Activated T-helper 1 cell treated with anti-CD3 and anti-CD28 coated beads, Interleukin-12 subunit alpha, Interleukin-12 subunit beta, Interleukin-2, Interleukin-4 antibody, amounts not matched to agents 30 ng/mL and 10 ng/mL and 1 ng/mL, durations not matched to agents 14 hours and 24 hours and 36 hours (primary cell): ENCODE measurements at regions not wholly inside any gene's neighbourhood (a gene's known extent, or its start where the extent isn't known, plus 50 kb on each side); places are given as distances from the start of the nearest gene placed in this dataset.
A peak's percentile ranks its signal among the peaks of the same experiment; 100 is the strongest.

Source experiments
- DNase-seq: peaks from one replicate; pipeline ENCODE4 v3.0.0; 2021; ENCODE audit warnings: low spot score
- H3K27ac Mint-ChIP-seq: one replicate; pipeline ENCODE4 v1.8.0; 2021; ENCODE audit warnings: mild to moderate bottlenecking, mixed read lengths
- H3K27me3 Mint-ChIP-seq: one replicate; pipeline ENCODE4 v1.8.0; 2022; ENCODE audit warnings: mild to moderate bottlenecking, moderate library complexity, mixed read lengths; ENCODE audit not compliant: insufficient read depth
- H3K36me3 Mint-ChIP-seq: one replicate; pipeline ENCODE4 v1.8.0; 2021; ENCODE audit warnings: low read depth, mixed read lengths
- H3K4me1 Mint-ChIP-seq: one replicate; pipeline ENCODE4 v1.8.0; 2021; ENCODE audit warnings: low read depth, mixed read lengths
- H3K4me3 Mint-ChIP-seq: one replicate; pipeline ENCODE4 v1.8.0; 2021; ENCODE audit warnings: mild to moderate bottlenecking, moderate library complexity, mixed read lengths
- H3K9me3 Mint-ChIP-seq: one replicate; pipeline ENCODE4 v1.8.0; 2021; ENCODE audit warnings: mixed read lengths
- intact Hi-C: fragments of 100-400 bp; cut with micrococcal nuclease; formaldehyde crosslinking; loops from one replicate; pipeline ENCODE4 v1.15.1; 2024

DNA sequence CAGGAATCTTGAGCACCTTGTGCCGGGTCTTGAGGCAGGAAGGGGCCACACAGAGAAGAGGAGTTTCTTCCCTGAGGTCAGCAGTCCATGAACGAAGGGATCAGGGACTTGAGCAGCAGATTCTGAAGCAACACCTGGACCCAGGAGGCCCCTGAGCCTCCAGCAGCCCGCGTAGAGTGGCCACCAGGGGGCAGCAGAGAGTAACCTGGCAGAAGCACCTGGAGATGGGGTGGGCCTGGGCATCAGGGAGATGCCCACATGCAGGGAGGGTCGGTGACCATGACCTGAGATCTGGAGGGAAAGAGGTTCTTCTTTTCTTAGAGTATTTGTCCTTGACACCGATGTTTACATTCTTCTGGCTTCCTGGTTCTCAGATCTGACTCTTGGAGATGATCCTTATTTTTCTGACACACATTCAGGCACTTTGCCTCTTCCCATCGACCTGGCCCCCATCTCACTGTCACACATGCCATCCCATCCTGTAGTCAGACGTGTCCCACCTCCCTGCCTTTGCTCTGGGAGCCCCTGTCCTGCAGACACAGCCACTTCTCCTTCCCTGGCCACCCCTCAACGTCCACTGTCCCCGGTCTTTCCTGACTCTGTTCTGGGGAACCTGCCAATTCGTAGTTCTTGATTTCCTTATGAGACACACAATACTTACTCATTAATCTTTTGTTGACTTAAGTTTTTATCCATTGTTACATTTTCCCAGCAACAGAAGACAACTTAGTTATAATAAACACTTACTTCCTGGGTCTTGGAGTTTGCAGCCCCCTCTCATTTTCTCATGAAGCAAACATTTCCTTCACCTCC is 66.5 kb downstream of the GGTLC2 start:
- Mint-ChIP-seq H3K27me3 (peaks cover 11% of the 10 kb centered on the region), H3K27ac (no peak overlapping the region), H3K36me3 (no peaks in the 10 kb centered on the region), H3K4me1 (no peaks in the 10 kb centered on the region), H3K9me3 (no peaks in the 10 kb centered on the region), H3K4me3 (no peak overlapping the region)
- DNase-seq, result peak; percentile 56
- intact Hi-C loops, result loop anchor here (1.0 kb wide), 1 partner anchor 37 kb away; no protein-coding TSS in a partner anchor

DNA sequence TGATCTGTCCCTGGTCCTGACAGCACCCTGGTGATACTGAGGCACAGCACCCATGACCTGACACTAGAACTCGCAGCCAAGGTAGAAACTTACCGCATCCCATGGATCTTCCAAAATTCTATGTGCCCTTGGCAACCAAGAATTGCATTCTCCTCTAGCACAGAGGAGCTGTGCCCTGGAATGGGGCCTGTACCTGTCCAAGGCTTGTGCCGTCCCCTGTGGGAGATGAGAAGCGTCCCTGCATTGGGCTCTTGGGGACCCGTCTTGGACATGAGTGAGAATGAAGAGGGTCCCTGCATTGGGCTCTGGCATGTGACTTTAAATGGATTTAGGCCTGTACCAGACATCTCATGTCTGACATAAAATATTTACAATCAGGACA is 67.1 kb downstream of the GGTLC2 start:
- H3K27me3 Mint-ChIP-seq, result peaks cover 13% of the 10 kb centered on the region
- H3K4me1 Mint-ChIP-seq, result no peaks in the 10 kb centered on the region
- H3K4me3 Mint-ChIP-seq, result no peak overlapping the region
- intact Hi-C loops, result no loop called here
- DNase-seq, result no peak
- H3K9me3 Mint-ChIP-seq, result no peaks in the 10 kb centered on the region
- no peak overlapping the region for H3K27ac Mint-ChIP-seq
- H3K36me3 Mint-ChIP-seq, result no peaks in the 10 kb centered on the region

DNA sequence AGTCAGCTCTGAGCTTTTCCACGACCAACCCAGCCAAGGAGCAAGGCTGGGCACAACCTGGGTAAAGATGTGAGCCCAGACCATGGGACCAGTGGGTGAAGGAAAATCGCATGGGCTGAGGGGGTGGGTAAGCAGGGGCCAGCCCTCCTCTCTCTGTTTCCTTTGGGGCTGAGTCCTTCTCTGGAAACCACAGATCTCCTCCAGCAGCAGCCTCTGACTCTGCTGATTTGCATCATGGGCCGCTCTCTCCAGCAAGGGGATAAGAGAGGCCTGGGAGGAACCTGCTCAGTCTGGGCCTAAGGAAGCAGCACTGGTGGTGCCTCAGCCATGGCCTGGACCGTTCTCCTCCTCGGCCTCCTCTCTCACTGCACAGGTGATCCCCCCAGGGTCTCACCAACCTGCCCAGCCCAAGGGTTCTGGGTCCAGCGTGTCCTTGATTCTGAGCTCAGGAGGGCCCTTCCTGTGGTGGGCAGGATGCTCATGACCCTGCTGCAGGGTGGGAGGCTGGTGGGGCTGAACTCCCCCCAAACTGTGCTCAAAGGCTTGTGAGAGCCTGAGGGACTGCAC is 67.8 kb downstream of the GGTLC2 start:
- Mint-ChIP-seq H3K9me3 (no peaks in the 10 kb centered on the region), H3K27me3 (peaks cover 12% of the 10 kb centered on the region), H3K27ac (no peak overlapping the region), H3K4me3 (no peak overlapping the region), H3K4me1 (no peaks in the 10 kb centered on the region), H3K36me3 (no peaks in the 10 kb centered on the region)
- intact Hi-C loops, result no loop called here
- DNase-seq, result no peak

DNA sequence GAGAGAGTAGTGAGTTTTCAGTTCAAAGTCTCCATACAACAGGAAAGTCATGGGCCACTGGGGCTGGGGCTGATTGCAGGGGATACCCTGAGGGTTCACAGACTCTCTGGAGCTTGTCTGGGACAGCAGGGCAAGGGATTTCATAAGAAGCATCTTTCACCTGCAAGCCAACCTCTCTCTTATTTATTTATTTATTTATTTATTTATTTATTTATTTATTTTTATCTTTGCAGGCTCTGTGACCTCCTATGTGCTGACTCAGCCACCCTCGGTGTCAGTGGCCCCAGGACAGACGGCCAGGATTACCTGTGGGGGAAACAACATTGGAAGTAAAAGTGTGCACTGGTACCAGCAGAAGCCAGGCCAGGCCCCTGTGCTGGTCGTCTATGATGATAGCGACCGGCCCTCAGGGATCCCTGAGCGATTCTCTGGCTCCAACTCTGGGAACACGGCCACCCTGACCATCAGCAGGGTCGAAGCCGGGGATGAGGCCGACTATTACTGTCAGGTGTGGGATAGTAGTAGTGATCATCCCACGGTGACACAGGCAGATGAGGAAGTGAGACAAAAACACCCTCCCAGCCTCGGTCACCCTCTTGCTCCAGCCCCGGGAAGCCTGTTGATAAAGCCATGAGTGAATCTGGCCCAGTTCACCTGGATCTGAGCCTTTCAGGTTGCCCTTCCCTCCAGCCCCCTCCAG is 68.4 kb downstream of the GGTLC2 start:
- intact Hi-C loops, result no loop called here
- Mint-ChIP-seq H3K9me3 (no peaks in the 10 kb centered on the region), H3K27ac (no peak overlapping the region), H3K4me1 (peaks cover 3% of the 10 kb centered on the region), H3K36me3 (no peaks in the 10 kb centered on the region), H3K27me3 (peaks cover 12% of the 10 kb centered on the region), H3K4me3 (no peak overlapping the region)
- DNase-seq, result no peak

DNA sequence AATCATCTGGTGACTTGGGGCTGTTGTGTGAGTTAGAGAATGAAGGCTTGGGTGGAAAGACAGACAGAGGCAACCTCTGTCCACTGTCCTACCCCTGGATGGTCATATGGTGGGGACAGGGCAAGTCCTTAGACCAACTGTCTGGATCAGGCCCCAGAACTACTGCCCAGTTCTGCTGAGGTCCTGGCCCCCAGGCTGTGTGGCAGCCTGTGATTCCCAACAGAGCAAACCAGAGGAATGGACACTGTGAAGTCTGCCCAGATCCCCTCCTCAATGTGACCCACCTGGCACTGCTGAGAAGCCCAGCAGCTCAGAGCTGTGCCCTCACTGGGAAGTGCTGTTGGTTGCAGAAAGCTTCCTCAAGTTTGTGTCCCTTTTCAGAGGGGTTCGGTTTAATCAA is 69.0 kb downstream of the GGTLC2 start:
- DNase-seq, result no peak
- H3K9me3 Mint-ChIP-seq, result no peaks in the 10 kb centered on the region
- intact Hi-C loops, result no loop called here
- H3K36me3 Mint-ChIP-seq, result no peaks in the 10 kb centered on the region
- peaks cover 4% of the 10 kb centered on the region for H3K4me1 Mint-ChIP-seq
- no peak overlapping the region for H3K4me3 Mint-ChIP-seq
- peaks cover 14% of the 10 kb centered on the region for H3K27me3 Mint-ChIP-seq
- H3K27ac Mint-ChIP-seq, result no peak overlapping the region

DNA sequence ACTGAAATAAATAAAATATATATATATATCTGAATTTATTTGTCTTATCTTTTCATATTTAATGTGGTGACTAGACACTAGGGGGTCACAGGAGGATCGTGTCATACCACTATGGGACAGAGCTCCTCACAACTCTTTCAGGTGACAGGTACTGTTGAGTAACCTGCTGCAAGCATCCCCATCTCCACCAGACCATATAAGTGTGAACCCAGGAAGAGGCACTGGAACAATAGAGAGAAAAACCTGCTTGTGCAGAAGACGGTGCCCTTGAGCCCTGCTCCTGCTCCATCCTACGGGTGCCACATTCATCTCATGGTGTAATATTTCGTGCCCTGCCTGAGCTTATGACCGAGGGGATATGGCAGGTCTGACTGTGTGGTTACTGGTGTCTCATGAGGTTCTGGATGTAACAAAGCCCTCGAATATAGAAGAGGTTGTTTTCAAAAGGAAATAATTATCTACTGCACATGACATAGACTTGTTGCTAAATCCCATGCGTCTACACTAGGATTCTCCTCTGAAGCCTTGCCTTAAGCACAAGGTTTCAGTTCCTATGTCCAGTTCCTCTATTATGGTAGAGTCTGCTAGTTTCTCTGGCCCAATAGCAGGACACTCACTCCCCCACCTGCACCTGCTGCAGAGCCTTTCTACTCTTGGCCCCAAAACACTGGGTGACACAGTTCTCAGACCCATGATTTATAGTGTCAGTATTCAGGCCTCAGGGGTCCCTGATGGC is 70.4 kb downstream of the GGTLC2 start:
- Mint-ChIP-seq H3K4me3 (no peak overlapping the region), H3K27me3 (peaks cover 14% of the 10 kb centered on the region), H3K36me3 (no peaks in the 10 kb centered on the region), H3K4me1 (peaks cover 4% of the 10 kb centered on the region), H3K27ac (no peak overlapping the region), H3K9me3 (no peaks in the 10 kb centered on the region)
- intact Hi-C loops, result no loop called here
- no peak for DNase-seq

DNA sequence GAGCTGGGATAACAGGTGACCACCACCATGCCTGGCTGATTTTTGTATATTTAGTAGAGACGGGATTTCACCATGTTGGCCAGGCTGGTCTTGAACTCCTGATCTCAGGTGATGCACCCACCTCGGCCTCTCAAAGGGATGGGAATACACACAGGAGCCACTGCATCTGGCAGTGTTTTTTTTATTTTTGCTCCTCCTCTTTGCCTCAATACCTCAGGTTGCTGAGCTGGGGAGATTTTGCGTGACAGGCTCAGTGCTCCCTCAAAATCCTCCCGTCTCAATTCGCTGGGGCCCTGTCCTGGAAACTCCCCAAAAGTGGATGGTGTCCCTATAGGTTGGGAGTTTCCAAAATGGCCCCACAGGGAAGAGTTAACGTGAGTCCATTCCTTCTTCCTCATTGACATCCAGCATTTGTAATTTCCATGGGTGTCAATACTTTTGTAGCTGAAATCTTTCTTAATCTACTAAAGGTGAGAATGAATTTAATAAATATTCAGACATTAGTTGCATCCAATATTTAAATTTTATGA is 71.8 kb downstream of the GGTLC2 start:
- Mint-ChIP-seq H3K36me3 (no peaks in the 10 kb centered on the region), H3K9me3 (no peaks in the 10 kb centered on the region), H3K27ac (no peak overlapping the region), H3K4me3 (no peak overlapping the region), H3K27me3 (peaks cover 14% of the 10 kb centered on the region), H3K4me1 (peaks cover 18% of the 10 kb centered on the region)
- no peak for DNase-seq
- intact Hi-C loops, result no loop called here

DNA sequence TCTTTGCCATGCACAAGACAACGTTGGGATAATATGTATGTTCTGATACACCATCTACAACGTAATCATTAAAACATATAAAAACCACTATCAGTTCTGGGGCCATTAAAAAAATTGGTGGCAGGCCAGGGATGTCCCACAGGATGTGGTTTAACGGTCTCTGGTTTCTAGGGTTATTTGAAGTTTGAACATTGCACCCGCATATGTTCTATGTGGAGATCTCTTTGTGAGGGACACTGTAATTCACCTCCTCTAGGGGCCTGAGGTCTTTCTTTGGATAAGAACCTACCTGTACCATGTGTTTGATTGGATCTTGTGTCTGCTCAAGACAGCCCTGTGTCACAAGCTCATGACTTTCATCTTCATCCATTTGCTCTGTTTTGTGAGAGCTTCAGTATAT is 73.2 kb downstream of the GGTLC2 start:
- Mint-ChIP-seq H3K4me1 (peaks cover 32% of the 10 kb centered on the region), H3K27ac (no peak overlapping the region), H3K4me3 (no peak overlapping the region), H3K27me3 (peaks cover 10% of the 10 kb centered on the region), H3K9me3 (no peaks in the 10 kb centered on the region), H3K36me3 (no peaks in the 10 kb centered on the region)
- intact Hi-C loops, result no loop called here
- DNase-seq, result no peak

DNA sequence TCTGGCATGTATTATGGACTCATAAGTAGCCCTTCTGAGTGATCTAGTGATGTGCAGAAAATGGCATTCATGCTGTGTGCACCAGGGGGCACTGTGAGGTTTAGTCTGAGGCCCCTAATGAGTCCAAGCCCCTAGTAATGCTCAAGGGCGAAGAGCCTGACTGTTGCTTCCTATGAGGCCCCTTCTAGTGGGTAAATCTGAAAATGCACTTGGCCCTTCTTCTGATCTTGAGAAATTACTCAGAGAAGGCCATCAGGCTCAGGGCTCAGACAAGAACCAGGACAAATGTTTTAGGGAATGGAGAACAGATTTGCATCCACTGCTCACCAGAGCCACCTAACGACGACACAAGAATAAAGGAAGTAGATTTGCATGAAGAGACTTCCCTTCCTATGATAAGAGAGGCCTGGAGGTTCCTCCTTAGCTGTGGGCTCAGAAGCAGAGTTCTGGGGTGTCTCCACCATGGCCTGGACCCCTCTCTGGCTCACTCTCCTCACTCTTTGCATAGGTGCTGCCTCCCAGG is 75.8 kb downstream of the GGTLC2 start:
- no peaks in the 10 kb centered on the region for H3K36me3 Mint-ChIP-seq
- H3K27ac Mint-ChIP-seq, result no peak overlapping the region
- no peak overlapping the region for H3K4me3 Mint-ChIP-seq
- DNase-seq, result no peak
- H3K9me3 Mint-ChIP-seq, result no peaks in the 10 kb centered on the region
- intact Hi-C loops, result loop anchor here (5.0 kb wide), 1 partner anchor 292 kb away; no protein-coding TSS in a partner anchor
- H3K27me3 Mint-ChIP-seq, result peaks cover 14% of the 10 kb centered on the region
- H3K4me1 Mint-ChIP-seq, result peaks cover 32% of the 10 kb centered on the region

DNA sequence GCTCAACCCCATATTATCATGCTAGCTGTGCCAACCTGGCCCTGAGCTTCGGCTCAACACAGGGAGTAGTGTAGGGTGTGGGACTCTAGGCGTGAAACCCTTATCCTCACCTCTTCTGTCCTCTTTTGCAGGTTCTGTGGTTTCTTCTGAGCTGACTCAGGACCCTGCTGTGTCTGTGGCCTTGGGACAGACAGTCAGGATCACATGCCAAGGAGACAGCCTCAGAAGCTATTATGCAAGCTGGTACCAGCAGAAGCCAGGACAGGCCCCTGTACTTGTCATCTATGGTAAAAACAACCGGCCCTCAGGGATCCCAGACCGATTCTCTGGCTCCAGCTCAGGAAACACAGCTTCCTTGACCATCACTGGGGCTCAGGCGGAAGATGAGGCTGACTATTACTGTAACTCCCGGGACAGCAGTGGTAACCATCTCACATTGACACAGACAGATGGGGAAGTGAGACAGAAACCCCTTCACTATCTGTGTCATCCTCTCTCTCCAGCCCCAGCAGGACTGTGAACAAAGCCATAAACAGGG is 76.4 kb downstream of the GGTLC2 start:
- no peak for DNase-seq
- Mint-ChIP-seq H3K9me3 (no peaks in the 10 kb centered on the region), H3K27me3 (peaks cover 16% of the 10 kb centered on the region), H3K4me3 (no peak overlapping the region), H3K27ac (peak overlapping the region; percentile 4), H3K36me3 (no peaks in the 10 kb centered on the region), H3K4me1 (peaks cover 32% of the 10 kb centered on the region)
- intact Hi-C loops, result loop anchor here (5.0 kb wide), 1 partner anchor 292 kb away; no protein-coding TSS in a partner anchor

DNA sequence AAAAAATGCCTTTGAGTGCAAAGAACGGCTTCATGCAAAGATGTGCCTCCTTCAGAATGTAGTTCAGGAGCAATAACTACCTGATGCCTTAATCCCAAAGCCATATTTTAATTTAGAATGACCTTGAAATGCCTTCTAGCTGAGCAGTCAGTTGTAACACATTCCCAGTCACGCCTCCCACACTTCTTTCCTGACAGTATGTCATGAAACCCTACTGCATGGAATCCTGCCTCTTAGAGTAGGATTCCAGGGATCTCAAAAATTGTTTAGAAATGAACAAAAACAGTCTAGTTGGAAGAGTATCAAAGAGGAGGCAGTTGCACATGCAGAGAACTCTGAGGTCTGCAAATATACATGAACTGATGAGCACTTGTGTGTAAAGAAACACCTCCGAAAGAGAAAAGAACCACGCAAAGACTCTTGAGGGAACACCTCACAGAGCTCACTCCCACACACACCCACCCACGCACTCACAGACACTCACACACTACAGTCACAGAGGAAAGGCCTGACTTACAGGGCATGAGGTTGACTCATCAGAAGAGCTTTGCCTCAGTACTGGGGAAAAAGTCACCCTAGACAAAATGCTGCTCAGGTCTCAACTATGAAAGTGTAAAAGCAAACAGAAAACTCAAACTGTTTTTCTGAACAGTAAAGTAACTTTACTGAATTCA is 77.4 kb downstream of the GGTLC2 start:
- H3K4me1 Mint-ChIP-seq, result peaks cover 32% of the 10 kb centered on the region
- H3K36me3 Mint-ChIP-seq, result no peaks in the 10 kb centered on the region
- DNase-seq, result peak; percentile 28
- intact Hi-C loops, result loop anchor here (2.0 to 5.0 kb wide), 2 partner anchors 23 to 290 kb away; no protein-coding TSS in a partner anchor
- H3K27me3 Mint-ChIP-seq, result peaks cover 14% of the 10 kb centered on the region
- H3K9me3 Mint-ChIP-seq, result no peaks in the 10 kb centered on the region
- H3K27ac Mint-ChIP-seq, result peak overlapping the region; percentile 80
- no peak overlapping the region for H3K4me3 Mint-ChIP-seq

DNA sequence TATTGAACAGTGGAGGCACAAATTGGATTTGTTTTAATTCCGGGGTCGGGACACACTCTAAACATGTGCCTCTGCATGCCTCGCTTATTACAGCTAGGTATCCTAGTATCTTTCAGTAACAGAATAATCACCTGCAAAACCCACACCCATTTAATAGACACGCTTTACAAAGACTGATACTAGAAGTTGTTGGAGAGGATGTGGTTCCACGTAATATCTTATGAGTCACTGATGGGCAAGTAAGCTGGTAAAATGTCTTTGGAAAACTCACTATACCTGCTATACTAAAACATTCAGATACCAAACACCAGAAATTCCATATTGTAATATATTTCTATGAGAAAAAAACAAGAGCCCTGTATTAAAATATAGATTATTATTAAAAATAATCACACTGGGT is 84.0 kb downstream of the GGTLC2 start:
- Mint-ChIP-seq H3K4me1 (peaks cover 7% of the 10 kb centered on the region), H3K9me3 (no peaks in the 10 kb centered on the region), H3K27me3 (peaks cover 31% of the 10 kb centered on the region), H3K36me3 (no peaks in the 10 kb centered on the region), H3K4me3 (no peak overlapping the region), H3K27ac (no peak overlapping the region)
- intact Hi-C loops, result no loop called here
- no peak for DNase-seq
